HG02973 (cell line): ENCODE measurements at regions not wholly inside any gene's neighbourhood (a gene's known extent, or its start where the extent isn't known, plus 50 kb on each side); places are given as distances from the start of the nearest gene placed in this dataset.

Source experiments
- ATAC-seq: cut with Tn5 transposase; IDR thresholded peaks from one replicate; pipeline ENCODE4 v1.9.1; 2021; ENCODE audit warnings: moderate library complexity; ENCODE audit not compliant: unreplicated experiment

GRCh38 chr11:79896258-79896657 is 455.4 kb upstream of the TENM4 start:
- ATAC-seq, result no peak

- ATAC-seq, result no peak
Measured at GRCh38 chr11:79894111-79894510, 453.3 kb upstream of the TENM4 start.

- ATAC-seq, result no peak
Measured at GRCh38 chr11:79890272-79890671, 449.4 kb upstream of the TENM4 start.

GRCh38 chr11:79864882-79865281 is 424.1 kb upstream of the TENM4 start:
- ATAC-seq, result no peak

- no peak for ATAC-seq
Measured at GRCh38 chr11:79860336-79860735, 419.5 kb upstream of the TENM4 start.

GRCh38 chr11:79857377-79858214 is 416.8 kb upstream of the TENM4 start:
- ATAC-seq, result no peak

GRCh38 chr11:79852176-79852575 is 411.3 kb upstream of the TENM4 start:
- ATAC-seq, result no peak

GRCh38 chr11:79845002-79845709 is 404.3 kb upstream of the TENM4 start:
- ATAC-seq, result no peak

- ATAC-seq, result no peak
Measured at GRCh38 chr11:79834015-79834414, 393.2 kb upstream of the TENM4 start.

- ATAC-seq, result no peak
Measured at GRCh38 chr11:79830446-79830845, 389.6 kb upstream of the TENM4 start.

- ATAC-seq, result no peak
Measured at GRCh38 chr11:79829891-79830290, 389.1 kb upstream of the TENM4 start.

- no peak for ATAC-seq
Measured at GRCh38 chr11:79822766-79823165, 381.9 kb upstream of the TENM4 start.

- no peak for ATAC-seq
Measured at GRCh38 chr11:79813551-79813950, 372.7 kb upstream of the TENM4 start.

GRCh38 chr11:79809487-79809886 is 368.7 kb upstream of the TENM4 start:
- no peak for ATAC-seq

GRCh38 chr11:79807506-79807905 is 366.7 kb upstream of the TENM4 start:
- no peak for ATAC-seq

GRCh38 chr11:79796704-79797103 is 355.9 kb upstream of the TENM4 start:
- no peak for ATAC-seq

- no peak for ATAC-seq
Measured at GRCh38 chr11:79794484-79795393, 353.9 kb upstream of the TENM4 start.

- no peak for ATAC-seq
Measured at GRCh38 chr11:79794057-79794456, 353.2 kb upstream of the TENM4 start.

GRCh38 chr11:79786961-79787360 is 346.1 kb upstream of the TENM4 start:
- ATAC-seq, result no peak

GRCh38 chr11:79783833-79784232 is 343.0 kb upstream of the TENM4 start:
- ATAC-seq, result no peak

GRCh38 chr11:79768343-79768742 is 327.5 kb upstream of the TENM4 start:
- ATAC-seq, result no peak
